GM21526 (cell line): ENCODE measurements at regions not wholly inside any gene's neighbourhood (a gene's known extent, or its start where the extent isn't known, plus 50 kb on each side); places are given as distances from the start of the nearest gene placed in this dataset.

ENCODE experiments used
- ATAC-seq: cut with Tn5 transposase; IDR thresholded peaks from one replicate; pipeline ENCODE4 v1.9.1; 2021; ENCODE audit warnings: moderate library complexity; ENCODE audit not compliant: unreplicated experiment, low FRiP score

- ATAC-seq = no peak
Measured at GRCh38 chr7:12119620-12120303, 91.3 kb upstream of the TMEM106B start.

- ATAC-seq = no peak
Measured at GRCh38 chr7:12120632-12121031, 90.5 kb upstream of the TMEM106B start.

GRCh38 chr7:12123172-12123571 is 87.9 kb upstream of the TMEM106B start:
- ATAC-seq = no peak

GRCh38 chr7:12124028-12124427 is 87.1 kb upstream of the TMEM106B start:
- ATAC-seq = no peak

- ATAC-seq = no peak
Measured at GRCh38 chr7:12127455-12127854, 83.6 kb upstream of the TMEM106B start.

GRCh38 chr7:12130609-12131008 is 80.5 kb upstream of the TMEM106B start:
- ATAC-seq = no peak

GRCh38 chr7:12131122-12131521 is 80.0 kb upstream of the TMEM106B start:
- no peak for ATAC-seq

- no peak for ATAC-seq
Measured at GRCh38 chr7:12133865-12134264, 77.2 kb upstream of the TMEM106B start.

GRCh38 chr7:12136523-12136922 is 74.6 kb upstream of the TMEM106B start:
- ATAC-seq = no peak

GRCh38 chr7:12137283-12137682 is 73.8 kb upstream of the TMEM106B start:
- no peak for ATAC-seq

- no peak for ATAC-seq
Measured at GRCh38 chr7:12138421-12138820, 72.7 kb upstream of the TMEM106B start.

GRCh38 chr7:12139416-12139815 is 71.7 kb upstream of the TMEM106B start:
- ATAC-seq = no peak

GRCh38 chr7:12146813-12147212 is 64.3 kb upstream of the TMEM106B start:
- ATAC-seq = no peak

- no peak for ATAC-seq
Measured at GRCh38 chr7:12152196-12152918, 58.7 kb upstream of the TMEM106B start.

GRCh38 chr7:12154119-12154518 is 57.0 kb upstream of the TMEM106B start:
- no peak for ATAC-seq

GRCh38 chr7:12157517-12157916 is 53.6 kb upstream of the TMEM106B start:
- ATAC-seq = no peak

GRCh38 chr7:12158334-12159060 is 52.6 kb upstream of the TMEM106B start:
- ATAC-seq = no peak

- ATAC-seq = no peak
Measured at GRCh38 chr7:12161146-12161545, 49.9 kb upstream of the TMEM106B start.
